MCF 10A (cell line): ENCODE measurements at regions not wholly inside any gene's neighbourhood (a gene's known extent, or its start where the extent isn't known, plus 50 kb on each side); places are given as distances from the start of the nearest gene placed in this dataset.

ENCODE experiments used
- BruUV-seq: library from RNA; stranded (reverse); fragments of 400-500 nt; replicated peaks from 2 replicates; lab custom pipeline; 2021; lab: Mats Ljungman, UMichigan
- CTCF ChIA-PET: fragments of 300-600 bp; sonication (Branson Sonifier 250); formaldehyde crosslinking; extraction: SDS; loops from one replicate; lab custom pipeline; 2021; ENCODE audit warnings: antibody characterized with exemption, inconsistent platforms; lab: Yijun Ruan, JAX
- POLR2A ChIA-PET: fragments of 300-600, 350-650 bp; sonication (Branson Sonifier 250); formaldehyde crosslinking; extraction: SDS; loops from one replicate; lab custom pipeline; 2020; ENCODE audit warnings: antibody characterized with exemption, inconsistent platforms; lab: Yijun Ruan, JAX
- DNase-seq: peaks from one replicate; pipeline ENCODE4 v3.0.0-alpha.2; 2018; ENCODE audit not compliant: unreplicated experiment
- H3K27ac Mint-ChIP-seq: one replicate; pipeline ENCODE4 v1.8.0; 2022; ENCODE audit warnings: mild to moderate bottlenecking, low read depth, mixed read lengths; ENCODE audit not compliant: unreplicated experiment
- H3K27me3 Mint-ChIP-seq: one replicate; pipeline ENCODE4 v1.8.0; 2022; ENCODE audit warnings: mixed read lengths; ENCODE audit not compliant: insufficient read depth, unreplicated experiment
- H3K36me3 Mint-ChIP-seq: one replicate; pipeline ENCODE4 v1.8.0; 2022; ENCODE audit warnings: mild to moderate bottlenecking, moderate library complexity, mixed read lengths; ENCODE audit not compliant: insufficient read depth, unreplicated experiment
- H3K4me1 Mint-ChIP-seq: one replicate; pipeline ENCODE4 v1.8.0; 2022; ENCODE audit warnings: mixed read lengths; ENCODE audit not compliant: insufficient read depth, unreplicated experiment
- H3K4me3 Mint-ChIP-seq: one replicate; pipeline ENCODE4 v1.8.0; 2022; ENCODE audit warnings: mild to moderate bottlenecking, moderate library complexity, mixed read lengths; ENCODE audit not compliant: unreplicated experiment
- H3K9me3 Mint-ChIP-seq: one replicate; pipeline ENCODE4 v1.8.0; 2022; ENCODE audit warnings: mixed read lengths; ENCODE audit not compliant: unreplicated experiment
- intact Hi-C: fragments of 100-400 bp; cut with micrococcal nuclease; formaldehyde crosslinking; loops from 2 replicates; pipeline ENCODE4 v1.14.1; 2022
- TF ChIP-seq, protein P1 (sequence below): fragments of 200-600 bp; IDR thresholded peaks from one replicate; pipeline ENCODE4 v1.8.0; 2022; ENCODE audit warnings: antibody characterized with exemption, mild to moderate bottlenecking; ENCODE audit not compliant: unreplicated experiment

GRCh38 chr6:67615796-67616195 lies 1019.3 kb upstream of the ADGRB3 start:
- no peaks in the 10 kb centered on the region for H3K4me1 Mint-ChIP-seq
- no peaks in the 10 kb centered on the region for H3K9me3 Mint-ChIP-seq
- intact Hi-C loops = no loop called here
- ChIA-PET CTCF (interaction anchor here (0.6 kb wide), 1 partner anchor 177 kb away, joined by 3 read pairs; no protein-coding TSS in a partner anchor), POLR2A (no interaction called here)
- H3K36me3 Mint-ChIP-seq = peaks cover 5% of the 10 kb centered on the region
- H3K4me3 Mint-ChIP-seq = no peak overlapping the region
- H3K27me3 Mint-ChIP-seq = no peaks in the 10 kb centered on the region
- TF ChIP-seq, protein P1, sequence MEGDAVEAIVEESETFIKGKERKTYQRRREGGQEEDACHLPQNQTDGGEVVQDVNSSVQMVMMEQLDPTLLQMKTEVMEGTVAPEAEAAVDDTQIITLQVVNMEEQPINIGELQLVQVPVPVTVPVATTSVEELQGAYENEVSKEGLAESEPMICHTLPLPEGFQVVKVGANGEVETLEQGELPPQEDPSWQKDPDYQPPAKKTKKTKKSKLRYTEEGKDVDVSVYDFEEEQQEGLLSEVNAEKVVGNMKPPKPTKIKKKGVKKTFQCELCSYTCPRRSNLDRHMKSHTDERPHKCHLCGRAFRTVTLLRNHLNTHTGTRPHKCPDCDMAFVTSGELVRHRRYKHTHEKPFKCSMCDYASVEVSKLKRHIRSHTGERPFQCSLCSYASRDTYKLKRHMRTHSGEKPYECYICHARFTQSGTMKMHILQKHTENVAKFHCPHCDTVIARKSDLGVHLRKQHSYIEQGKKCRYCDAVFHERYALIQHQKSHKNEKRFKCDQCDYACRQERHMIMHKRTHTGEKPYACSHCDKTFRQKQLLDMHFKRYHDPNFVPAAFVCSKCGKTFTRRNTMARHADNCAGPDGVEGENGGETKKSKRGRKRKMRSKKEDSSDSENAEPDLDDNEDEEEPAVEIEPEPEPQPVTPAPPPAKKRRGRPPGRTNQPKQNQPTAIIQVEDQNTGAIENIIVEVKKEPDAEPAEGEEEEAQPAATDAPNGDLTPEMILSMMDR = no peak
- no peak overlapping the region for H3K27ac Mint-ChIP-seq
- no TSS peak for BruUV-seq
- DNase-seq = peak; percentile 14

- ChIA-PET POLR2A (no interaction called here), CTCF (interaction anchor here (0.6 kb wide), 1 partner anchor 51 kb away, joined by 3 read pairs; no protein-coding TSS in a partner anchor)
- no TSS peak for BruUV-seq
- Mint-ChIP-seq H3K4me1 (peaks cover 6% of the 10 kb centered on the region), H3K4me3 (no peak overlapping the region), H3K27me3 (no peaks in the 10 kb centered on the region), H3K27ac (no peak overlapping the region), H3K36me3 (peaks cover 5% of the 10 kb centered on the region), H3K9me3 (no peaks in the 10 kb centered on the region)
- no peak for DNase-seq
- intact Hi-C loops = no loop called here
- TF ChIP-seq, protein P1 = no peak
Measured at GRCh38 chr6:67608099-67608749, 1026.9 kb upstream of the ADGRB3 start.

- intact Hi-C loops = no loop called here
- Mint-ChIP-seq H3K27me3 (no peaks in the 10 kb centered on the region), H3K36me3 (peaks cover under 1% of the 10 kb centered on the region), H3K9me3 (no peaks in the 10 kb centered on the region), H3K27ac (peak overlapping the region; percentile 49), H3K4me1 (peaks cover 6% of the 10 kb centered on the region), H3K4me3 (no peak overlapping the region)
- DNase-seq = peak; percentile 55
- ChIA-PET CTCF (no interaction called here), POLR2A (interaction anchor here (0.6 kb wide), 2 partner anchors 101 to 910 kb away, joined by 3 to 6 read pairs; no protein-coding TSS in a partner anchor)
- TF ChIP-seq, protein P1 = no peak
- no TSS peak for BruUV-seq
Measured at GRCh38 chr6:67606906-67607828, 1027.9 kb upstream of the ADGRB3 start.

GRCh38 chr6:67594366-67594765 lies 1040.7 kb upstream of the ADGRB3 start:
- H3K4me1 Mint-ChIP-seq = no peaks in the 10 kb centered on the region
- no TSS peak for BruUV-seq
- ChIA-PET CTCF (interaction anchor here (0.6 kb wide), 1 partner anchor 1186 kb away, joined by 3 read pairs; no protein-coding TSS in a partner anchor), POLR2A (no interaction called here)
- no peaks in the 10 kb centered on the region for H3K36me3 Mint-ChIP-seq
- intact Hi-C loops = no loop called here
- TF ChIP-seq, protein P1 = no peak
- H3K27me3 Mint-ChIP-seq = no peaks in the 10 kb centered on the region
- DNase-seq = no peak
- no peak overlapping the region for H3K4me3 Mint-ChIP-seq
- H3K9me3 Mint-ChIP-seq = peaks cover 7% of the 10 kb centered on the region
- no peak overlapping the region for H3K27ac Mint-ChIP-seq
